Right lobe of liver (tissue), 4 donors: ENCODE measurements at regions not wholly inside any gene's neighbourhood (a gene's known extent, or its start where the extent isn't known, plus 50 kb on each side); places are given as distances from the start of the nearest gene placed in this dataset.

ENCODE experiments used
- CTCF ChIP-seq, 4 donors: fragments of 200-600 bp in 3 of 4; fragments of 450-650 bp in 1 of 4; IDR thresholded peaks; one replicate each; pipeline versions ENCODE4 v1.5.1 to v1.8.0; 2016 to 2022; ENCODE audit warnings: antibody characterized with exemption in 4 of 4, mild to moderate bottlenecking in 2 of 4
- POLR2A ChIP-seq: fragments of 450-650 bp; IDR thresholded peaks from one replicate; pipeline ENCODE4 v1.6.1; 2017; ENCODE audit warnings: antibody characterized with exemption, mild to moderate bottlenecking
- donor health status: DM: no; HTN: no; CAD: no.
- donor health status: DM: no; HTN: no; CAD: no.
- donor health status: DM: no; HTN: yes; CAD: no.

GRCh38 chr5:32981061-32981460 lies 269.9 kb downstream of the NPR3 start:
- no peak for TF ChIP-seq CTCF (IDR thresholded peaks at IDR 0.05)
- no peak for TF ChIP-seq POLR2A
